VCaP (cell line): ENCODE measurements at regions not wholly inside any gene's neighbourhood (a gene's known extent, or its start where the extent isn't known, plus 50 kb on each side); places are given as distances from the start of the nearest gene placed in this dataset.
A peak's percentile ranks its signal among the peaks of the same experiment; 100 is the strongest.

ENCODE experiments used
- H3K27ac ChIP-seq: fragments of 450-650 bp; 2 replicates; pipeline ENCODE4 v1.5.1; 2017
- CTCF ChIP-seq: fragments of 450-650 bp; conservative IDR thresholded peaks from 2 replicates; pipeline ENCODE4 v1.5.1; 2017; ENCODE audit warnings: mild to moderate bottlenecking, moderate library complexity

GRCh38 chr18:57223144-57223870 is 76.4 kb downstream of the BOD1L2 start:
- no peak for TF ChIP-seq CTCF
- no peak overlapping the region for H3K27ac ChIP-seq

GRCh38 chr18:57230861-57231585 is 84.1 kb downstream of the BOD1L2 start:
- no peak overlapping the region for H3K27ac ChIP-seq
- no peak for TF ChIP-seq CTCF

- TF ChIP-seq CTCF: no peak
- H3K27ac ChIP-seq: no peak overlapping the region
Measured at GRCh38 chr18:57231864-57232263, 85.0 kb downstream of the BOD1L2 start.

GRCh38 chr18:57234346-57234745 is 87.5 kb downstream of the BOD1L2 start:
- no peak for TF ChIP-seq CTCF
- no peak overlapping the region for H3K27ac ChIP-seq

GRCh38 chr18:57241869-57242268 is 95.0 kb downstream of the BOD1L2 start:
- peak overlapping the region; percentile 78 for H3K27ac ChIP-seq
- no peak for TF ChIP-seq CTCF

GRCh38 chr18:57242285-57242684 is 95.4 kb downstream of the BOD1L2 start:
- peak overlapping the region; percentile 78 for H3K27ac ChIP-seq
- TF ChIP-seq CTCF: no peak

GRCh38 chr18:57243624-57244179 is 96.8 kb downstream of the BOD1L2 start:
- H3K27ac ChIP-seq: peak overlapping the region; percentile 78; the same call in 1 of the 2 replicates
- no peak for TF ChIP-seq CTCF
